SK-N-SH (cell line): ENCODE measurements at regions not wholly inside any gene's neighbourhood (a gene's known extent, or its start where the extent isn't known, plus 50 kb on each side); places are given as distances from the start of the nearest gene placed in this dataset.

Source experiments
- EP300 ChIP-seq, 2 experiments: IDR thresholded peaks; 2 replicates each; pipeline versions ENCODE4 v1.4.0 to v1.6.1; 2012; ENCODE audit warnings: borderline replicate concordance in 1 of 2, low read depth in 1 of 2, low read length in 1 of 2
- RAD21 ChIP-seq: IDR thresholded peaks from 2 replicates; pipeline ENCODE4 v1.6.1; 2012; ENCODE audit warnings: mild to moderate bottlenecking, low read length
- TAF1 ChIP-seq: IDR thresholded peaks from 2 replicates; pipeline ENCODE4 v1.6.1; 2012; ENCODE audit warnings: low read depth, mild to moderate bottlenecking, low read length, moderate library complexity, borderline replicate concordance

DNA sequence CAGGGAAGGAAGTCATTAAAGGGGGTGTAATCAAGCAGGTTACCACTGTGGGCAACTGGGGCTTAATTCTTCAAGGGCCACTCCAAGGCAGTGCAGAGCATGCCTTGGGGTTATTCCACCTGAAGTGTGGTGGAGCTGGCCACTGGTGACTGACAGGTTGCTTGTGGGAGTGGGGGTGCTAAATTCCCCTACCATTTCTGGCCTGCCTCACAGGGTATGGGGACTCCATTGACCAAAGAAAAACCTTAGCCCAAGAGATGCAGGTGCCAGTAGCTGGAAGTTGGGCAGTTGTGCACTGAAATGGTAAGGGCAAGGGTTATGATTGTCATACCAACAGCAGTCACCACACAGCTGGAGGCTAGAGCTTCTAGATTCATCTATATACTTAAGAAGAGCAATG, 93.4 kb downstream of the ZNF621 start:
- TF ChIP-seq TAF1 (no peak), EP300 (IDR thresholded peaks at IDR 0.05; ENCODE audit: borderline replicate concordance in 1 of 2, low read depth in 1 of 2, low read length in 1 of 2) (no peak), RAD21 (no peak)
